Rectal smooth muscle tissue (tissue), 1 donor: ENCODE measurements at regions not wholly inside any gene's neighbourhood (a gene's known extent, or its start where the extent isn't known, plus 50 kb on each side); places are given as distances from the start of the nearest gene placed in this dataset.

Experiments used
- H3K27ac ChIP-seq: one replicate; pipeline ENCODE4 v1.7.0; 2013; ENCODE audit warnings: low read depth, low read length, inconsistent platforms
- H3K27me3 ChIP-seq: one replicate; pipeline ENCODE4 v1.7.0; 2013; ENCODE audit warnings: low read length; ENCODE audit not compliant: control insufficient read depth, insufficient read depth
- H3K36me3 ChIP-seq: one replicate; pipeline ENCODE4 v1.7.0; 2013; ENCODE audit warnings: low read length; ENCODE audit not compliant: control insufficient read depth, insufficient read depth
- H3K4me1 ChIP-seq: one replicate; pipeline ENCODE4 v1.7.0; 2013; ENCODE audit warnings: low read length; ENCODE audit not compliant: control insufficient read depth, insufficient read depth
- H3K4me3 ChIP-seq: one replicate; pipeline ENCODE4 v1.7.0; 2013; ENCODE audit warnings: low read length
- H3K9ac ChIP-seq: one replicate; pipeline ENCODE4 v1.7.0; 2013; ENCODE audit warnings: low read length

DNA sequence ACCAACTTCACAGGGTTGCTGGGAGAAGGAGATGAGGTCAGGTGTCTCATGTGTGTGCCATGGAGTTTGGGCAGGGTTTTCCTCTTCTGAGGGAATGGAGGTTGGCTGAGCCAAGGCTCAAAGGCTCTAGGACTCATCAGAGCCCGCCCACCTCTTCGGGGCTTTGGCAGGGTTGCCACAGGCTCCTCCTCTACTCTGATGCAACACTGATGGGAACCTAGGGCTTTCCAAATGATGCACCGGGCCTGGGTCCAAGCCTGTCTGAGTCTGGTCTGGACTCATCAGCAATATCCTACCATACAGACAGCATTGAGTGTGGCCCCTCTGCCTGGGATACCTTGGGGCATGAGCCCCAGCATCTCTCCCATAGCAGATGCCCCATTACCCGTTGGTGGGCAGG is 59.5 kb upstream of the LHX1 start:
- Histone ChIP-seq H3K4me3 (no peak overlapping the region), H3K4me1 (no peaks in the 10 kb centered on the region), H3K27ac (no peak overlapping the region), H3K9ac (no peak overlapping the region), H3K27me3 (peaks cover 4% of the 10 kb centered on the region), H3K36me3 (no peaks in the 10 kb centered on the region)

- no peaks in the 10 kb centered on the region for H3K4me1 ChIP-seq
- no peak overlapping the region for H3K4me3 ChIP-seq
- no peak overlapping the region for H3K27ac ChIP-seq
- no peaks in the 10 kb centered on the region for H3K36me3 ChIP-seq
- H3K27me3 ChIP-seq: peaks cover 4% of the 10 kb centered on the region
- H3K9ac ChIP-seq: no peak overlapping the region
Measured at GRCh38 chr17:36878216-36878615, 59.1 kb upstream of the LHX1 start.

- H3K9ac ChIP-seq: no peak overlapping the region
- H3K4me3 ChIP-seq: no peak overlapping the region
- H3K4me1 ChIP-seq: no peaks in the 10 kb centered on the region
- H3K27ac ChIP-seq: no peak overlapping the region
- H3K27me3 ChIP-seq: peaks cover 4% of the 10 kb centered on the region
- H3K36me3 ChIP-seq: no peaks in the 10 kb centered on the region
Measured at GRCh38 chr17:36879027-36879426, 58.2 kb upstream of the LHX1 start.

GRCh38 chr17:36879624-36880131 is 57.6 kb upstream of the LHX1 start:
- Histone ChIP-seq H3K27ac (no peak overlapping the region), H3K4me3 (no peak overlapping the region), H3K36me3 (no peaks in the 10 kb centered on the region), H3K27me3 (peaks cover 4% of the 10 kb centered on the region), H3K4me1 (no peaks in the 10 kb centered on the region), H3K9ac (no peak overlapping the region)

GRCh38 chr17:36880268-36880905 is 56.9 kb upstream of the LHX1 start:
- Histone ChIP-seq H3K27me3 (peaks cover 4% of the 10 kb centered on the region), H3K4me1 (no peaks in the 10 kb centered on the region), H3K36me3 (no peaks in the 10 kb centered on the region), H3K4me3 (no peak overlapping the region), H3K9ac (no peak overlapping the region), H3K27ac (no peak overlapping the region)

DNA sequence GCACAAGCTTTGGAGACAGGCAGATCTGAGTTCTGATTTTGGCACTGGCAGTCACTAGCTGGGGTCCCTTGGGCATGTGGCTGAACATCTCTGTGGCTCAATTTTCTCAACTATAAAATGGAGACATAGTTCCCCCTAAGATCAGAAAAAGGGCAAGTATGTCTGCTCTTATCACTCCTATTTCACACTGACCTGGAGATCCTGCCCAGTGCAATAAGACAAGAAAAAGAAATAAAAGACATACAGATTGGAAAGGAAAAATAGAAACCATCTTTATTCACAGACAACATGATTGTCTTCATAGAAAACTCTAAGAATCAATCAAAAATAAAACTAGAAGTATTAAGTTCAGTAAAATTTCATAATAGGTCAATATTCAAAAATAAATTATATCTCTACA is 56.0 kb upstream of the LHX1 start:
- Histone ChIP-seq H3K36me3 (no peaks in the 10 kb centered on the region), H3K4me3 (no peak overlapping the region), H3K9ac (no peak overlapping the region), H3K27me3 (peaks cover 4% of the 10 kb centered on the region), H3K4me1 (no peaks in the 10 kb centered on the region), H3K27ac (no peak overlapping the region)

DNA sequence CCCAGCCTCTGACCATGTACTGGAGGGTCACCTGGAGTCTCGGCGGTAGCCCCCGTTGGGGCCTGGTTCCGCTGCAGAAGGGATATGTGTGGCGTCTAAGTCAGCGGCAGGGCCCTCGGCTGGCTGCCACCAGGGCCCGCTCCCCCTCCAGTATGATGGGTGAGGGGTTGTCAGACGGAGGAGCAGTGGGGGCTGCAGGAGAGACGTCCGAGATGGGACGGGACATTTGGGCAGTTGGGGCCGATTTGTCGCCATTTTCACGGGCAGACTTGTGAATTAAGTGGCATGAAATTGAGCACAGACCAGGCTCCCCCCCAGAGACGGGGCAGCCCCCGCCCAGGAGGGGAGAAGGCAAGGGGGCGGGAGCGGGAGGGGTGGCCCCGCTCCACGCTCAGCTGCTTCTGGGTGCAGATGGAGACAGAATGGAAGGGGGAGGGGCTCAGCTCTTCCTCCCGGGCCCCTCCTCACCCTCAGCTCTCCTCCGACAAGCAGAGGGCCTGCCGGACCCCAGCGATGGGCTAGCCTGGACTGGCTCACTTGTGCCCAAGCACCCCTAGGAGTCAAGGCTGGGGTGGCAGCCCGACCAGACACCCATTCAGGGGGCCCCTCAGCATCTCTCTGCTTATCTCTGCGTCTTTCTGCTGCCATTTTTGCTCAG is 52.7 kb upstream of the LHX1 start:
- no peak overlapping the region for H3K27ac ChIP-seq
- H3K4me1 ChIP-seq: no peaks in the 10 kb centered on the region
- H3K36me3 ChIP-seq: no peaks in the 10 kb centered on the region
- H3K27me3 ChIP-seq: peaks cover 2% of the 10 kb centered on the region
- no peak overlapping the region for H3K4me3 ChIP-seq
- no peak overlapping the region for H3K9ac ChIP-seq

GRCh38 chr17:36885153-36885735 is 52.0 kb upstream of the LHX1 start:
- no peak overlapping the region for H3K27ac ChIP-seq
- no peaks in the 10 kb centered on the region for H3K4me1 ChIP-seq
- H3K9ac ChIP-seq: no peak overlapping the region
- H3K27me3 ChIP-seq: peaks cover 2% of the 10 kb centered on the region
- H3K4me3 ChIP-seq: no peak overlapping the region
- H3K36me3 ChIP-seq: no peaks in the 10 kb centered on the region

DNA sequence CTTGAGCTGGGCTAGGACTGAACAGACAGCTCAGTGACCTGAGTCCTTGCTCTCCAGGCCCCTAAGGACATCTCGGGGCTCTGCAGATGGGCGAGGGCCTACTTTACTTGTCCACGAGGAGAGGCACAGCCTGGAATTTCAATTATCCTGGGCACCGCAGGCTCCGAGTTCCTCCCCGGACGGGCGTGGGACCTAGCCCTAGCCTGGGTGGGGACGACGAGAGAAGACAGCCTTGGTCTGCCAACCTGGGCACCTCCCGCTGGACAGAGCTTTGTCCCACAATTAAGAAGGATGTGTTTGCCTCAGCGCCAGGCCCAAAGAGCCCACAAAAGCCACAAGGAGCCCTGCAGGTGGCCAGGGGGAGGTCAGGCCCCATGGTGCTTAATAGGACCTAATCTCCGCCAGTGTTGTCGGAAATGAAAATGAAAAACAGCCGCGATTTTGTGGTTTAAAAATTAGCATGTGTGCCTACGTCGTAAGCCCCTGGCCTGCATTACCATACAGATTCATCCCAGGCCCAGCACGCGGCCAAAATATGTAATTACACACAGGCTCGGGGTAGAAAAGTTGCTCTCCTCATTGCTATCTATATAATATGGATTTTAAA is 51.4 kb upstream of the LHX1 start:
- Histone ChIP-seq H3K9ac (no peak overlapping the region), H3K27me3 (peaks cover 2% of the 10 kb centered on the region), H3K27ac (no peak overlapping the region), H3K4me1 (no peaks in the 10 kb centered on the region), H3K36me3 (no peaks in the 10 kb centered on the region), H3K4me3 (no peak overlapping the region)
